ENCODE measurements at regions not wholly inside any gene's neighbourhood (a gene's known extent, or its start where the extent isn't known, plus 50 kb on each side); places are given as distances from the start of the nearest gene placed in this dataset.

DNA sequence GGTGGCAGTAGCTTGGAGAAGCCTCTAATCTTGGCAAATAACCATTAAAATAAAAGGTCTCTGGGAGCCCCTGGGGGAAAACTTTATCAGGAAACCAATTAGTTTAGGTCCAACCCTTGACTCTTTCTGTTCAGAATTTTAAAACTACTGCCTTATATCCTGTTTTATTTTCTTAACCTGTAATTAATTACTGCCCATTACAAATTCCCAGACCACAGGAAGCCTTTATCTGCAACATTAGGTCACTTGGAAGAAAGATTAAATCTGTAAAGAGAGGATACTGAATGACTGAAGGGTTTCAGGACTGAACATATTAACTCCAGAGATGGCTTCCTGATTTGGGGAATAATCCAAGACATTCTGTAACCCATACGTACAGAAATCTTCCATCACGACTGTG is 320.5 kb upstream of the SORCS1 start:
- Histone ChIP-seq H3K36me3 (ENCODE audit: insufficient read depth, low read length) (no peaks in the 10 kb centered on the region), H3K4me1 (ENCODE audit: insufficient read depth, low read length, severe bottlenecking) (no peaks in the 10 kb centered on the region), H3K4me2 (ENCODE audit: low read length) (no peak overlapping the region), H3K27me3 (ENCODE audit: insufficient read depth, low read length) (no peaks in the 10 kb centered on the region), H4K20me1 (ENCODE audit: insufficient read depth, low read length) (no peaks in the 10 kb centered on the region), H3K9me2 (ENCODE audit: low read depth, low read length) (no peaks in the 10 kb centered on the region), H3K27ac (ENCODE audit: low read depth, low read length, poor library complexity, severe bottlenecking) (no peak overlapping the region), H3K4me3 (ENCODE audit: low read depth, low read length, poor library complexity, severe bottlenecking) (no peak overlapping the region), H2AFZ (ENCODE audit: low read length) (no peak overlapping the region), H3K9me3 (ENCODE audit: low read length) (no peaks in the 10 kb centered on the region), H3K9ac (ENCODE audit: low read length) (no peak overlapping the region), H3F3A (ENCODE audit: insufficient read depth, low read length) (no peaks in the 10 kb centered on the region), H3K79me2 (ENCODE audit: insufficient read depth, low read length) (no peaks in the 10 kb centered on the region)
- TF ChIP-seq CTCF (IDR thresholded peaks at IDR 0.05; ENCODE audit: low read length) (no peak), EZH2 (IDR thresholded peaks at IDR 0.05; ENCODE audit: borderline replicate concordance, low read length) (no peak)

DNA sequence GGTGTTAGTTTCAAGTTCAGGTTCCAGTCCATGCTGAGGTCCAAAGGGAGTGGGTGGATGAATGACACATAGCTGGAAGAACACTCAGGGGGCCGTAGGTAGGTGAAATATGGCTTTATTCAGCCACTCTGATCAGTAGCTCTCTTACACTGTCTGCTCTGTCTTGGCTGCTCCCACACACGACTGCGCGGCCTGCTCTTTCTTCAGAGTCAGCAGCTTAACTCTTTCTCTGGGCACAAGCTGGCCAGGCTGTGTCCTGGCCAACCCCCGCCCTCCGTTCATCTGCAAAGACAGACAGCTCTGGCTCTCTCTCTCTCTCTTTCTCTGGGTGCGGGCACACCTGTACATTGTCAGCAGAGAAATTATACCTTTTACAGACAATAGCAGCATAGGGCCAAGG is 317.4 kb upstream of the SORCS1 start:
- Histone ChIP-seq H3F3A (ENCODE audit: insufficient read depth, low read length) (no peaks in the 10 kb centered on the region), H3K36me3 (ENCODE audit: insufficient read depth, low read length) (no peaks in the 10 kb centered on the region), H3K4me2 (ENCODE audit: low read length) (no peak overlapping the region), H3K27ac (ENCODE audit: low read depth, low read length, poor library complexity, severe bottlenecking) (no peak overlapping the region), H3K4me3 (ENCODE audit: low read depth, low read length, poor library complexity, severe bottlenecking) (no peak overlapping the region), H3K4me1 (ENCODE audit: insufficient read depth, low read length, severe bottlenecking) (no peaks in the 10 kb centered on the region), H3K9ac (ENCODE audit: low read length) (no peak overlapping the region), H4K20me1 (ENCODE audit: insufficient read depth, low read length) (no peaks in the 10 kb centered on the region), H3K79me2 (ENCODE audit: insufficient read depth, low read length) (no peaks in the 10 kb centered on the region), H3K9me3 (ENCODE audit: low read length) (no peaks in the 10 kb centered on the region), H3K9me2 (ENCODE audit: low read depth, low read length) (no peaks in the 10 kb centered on the region), H3K27me3 (ENCODE audit: insufficient read depth, low read length) (no peaks in the 10 kb centered on the region), H2AFZ (ENCODE audit: low read length) (no peak overlapping the region)
- TF ChIP-seq EZH2 (IDR thresholded peaks at IDR 0.05; ENCODE audit: borderline replicate concordance, low read length) (no peak), CTCF (IDR thresholded peaks at IDR 0.05; ENCODE audit: low read length) (no peak)

- no peak for TF ChIP-seq EZH2 (IDR thresholded peaks at IDR 0.05; ENCODE audit: borderline replicate concordance, low read length)
- TF ChIP-seq CTCF (IDR thresholded peaks at IDR 0.05; ENCODE audit: low read length): no peak
- Histone ChIP-seq H3K4me3 (ENCODE audit: low read depth, low read length, poor library complexity, severe bottlenecking) (no peak overlapping the region), H4K20me1 (ENCODE audit: insufficient read depth, low read length) (no peaks in the 10 kb centered on the region), H3K4me2 (ENCODE audit: low read length) (no peak overlapping the region), H2AFZ (ENCODE audit: low read length) (no peak overlapping the region), H3K27me3 (ENCODE audit: insufficient read depth, low read length) (no peaks in the 10 kb centered on the region), H3K79me2 (ENCODE audit: insufficient read depth, low read length) (no peaks in the 10 kb centered on the region), H3K9ac (ENCODE audit: low read length) (no peak overlapping the region), H3K4me1 (ENCODE audit: insufficient read depth, low read length, severe bottlenecking) (no peaks in the 10 kb centered on the region), H3F3A (ENCODE audit: insufficient read depth, low read length) (no peaks in the 10 kb centered on the region), H3K36me3 (ENCODE audit: insufficient read depth, low read length) (no peaks in the 10 kb centered on the region), H3K9me3 (ENCODE audit: low read length) (no peaks in the 10 kb centered on the region), H3K27ac (ENCODE audit: low read depth, low read length, poor library complexity, severe bottlenecking) (no peak overlapping the region), H3K9me2 (ENCODE audit: low read depth, low read length) (no peaks in the 10 kb centered on the region)
Measured at GRCh38 chr10:107481224-107481623, 316.7 kb upstream of the SORCS1 start.

Data from OCI-LY1 (cell line).